ENCODE measurements at regions not wholly inside any gene's neighbourhood (a gene's known extent, or its start where the extent isn't known, plus 50 kb on each side); places are given as distances from the start of the nearest gene placed in this dataset.

- no peak for TF ChIP-seq POLR2AphosphoS5 (IDR thresholded peaks at IDR 0.05; ENCODE audit: low read depth, low read length)
- TF ChIP-seq POLR2A (IDR thresholded peaks at IDR 0.05; ENCODE audit: low read depth, low read length), result no peak
- no peak for TF ChIP-seq TAF1 (IDR thresholded peaks at IDR 0.05; ENCODE audit: low read depth, low read length)
These were observed 168.4 kb upstream of the VEPH1 start for GRCh38 chr3:157671656-157672055.

All from GM12891 (cell line).